ENCODE measurements at regions not wholly inside any gene's neighbourhood (a gene's known extent, or its start where the extent isn't known, plus 50 kb on each side); places are given as distances from the start of the nearest gene placed in this dataset.

DNA sequence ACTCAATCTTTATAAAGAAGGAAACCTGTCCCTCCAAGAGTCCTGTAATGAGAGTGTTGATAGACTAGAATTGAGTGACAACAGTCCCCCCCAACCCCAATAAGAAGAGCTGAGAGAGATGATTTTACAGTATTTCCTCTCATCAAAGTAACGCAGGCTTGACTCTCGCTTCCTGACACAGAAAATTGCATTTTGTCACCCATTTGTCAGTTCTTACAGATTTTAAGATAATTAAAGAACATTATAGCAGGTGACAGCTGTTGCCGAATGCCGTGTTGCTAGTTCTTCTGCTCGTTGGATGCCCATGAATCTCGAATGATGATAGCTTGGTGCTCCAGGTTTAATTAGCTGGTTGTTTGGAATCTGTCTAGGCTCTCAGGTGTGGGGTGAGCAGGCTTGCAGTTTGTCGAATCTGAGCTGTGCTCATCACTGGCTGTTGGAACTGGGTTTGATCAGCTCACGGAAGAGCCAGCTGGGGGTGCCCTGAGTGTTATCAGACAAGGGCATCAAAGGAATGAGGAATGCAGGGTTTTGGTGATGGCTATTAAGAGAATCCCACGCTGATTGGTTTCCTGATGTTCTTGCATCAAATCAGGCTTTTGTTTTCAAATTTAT is 84.8 kb upstream of the CPHXL start:
- Histone ChIP-seq H3K4me3 (replicated peaks in 1 of 3; ENCODE audit: insufficient read depth in 1 of 3, low read depth in 1 of 3, low read length in 3 of 3) (no peak overlapping the region), H3K27ac (ENCODE audit: insufficient read depth, low read depth, low read length) (no peak overlapping the region), H3K9ac (replicated peaks; ENCODE audit: extremely low read depth, insufficient read depth, low read length) (no peak overlapping the region), H3K4me2 (ENCODE audit: insufficient read depth, low read length) (no peak overlapping the region), H3K27me3 (ENCODE audit: control insufficient read depth in 2 of 2, insufficient read depth in 2 of 2, low read length in 2 of 2) (no peaks in the 10 kb centered on the region), H3K79me2 (ENCODE audit: control insufficient read depth, insufficient read depth, low read length) (no peaks in the 10 kb centered on the region), H4K20me1 (replicated peaks; ENCODE audit: control insufficient read depth, extremely low read depth, insufficient read depth, low read length) (no peaks in the 10 kb centered on the region), H3K9me1 (replicated peaks; ENCODE audit: control insufficient read depth, extremely low read depth, insufficient read depth, low read length) (no peaks in the 10 kb centered on the region), H2AFZ (ENCODE audit: low read depth, low read length) (no peak overlapping the region), H3K4me1 (ENCODE audit: control insufficient read depth, extremely low read depth, insufficient read depth, low read length) (no peaks in the 10 kb centered on the region), H3K9me3 (replicated peaks; ENCODE audit: control insufficient read depth, insufficient read depth, low read length) (no peaks in the 10 kb centered on the region), H3K36me3 (ENCODE audit: control insufficient read depth in 2 of 2, extremely low read depth in 1 of 2, insufficient read depth in 2 of 2, low read length in 2 of 2) (no peaks in the 10 kb centered on the region)
- intact Hi-C loops (cut with micrococcal nuclease) (no loop called here), dilution Hi-C loops (cut with MboI; ENCODE audit: extremely low pct_ligation_motif_present, low sequenced_read_pairs) (no loop called here)
- ChIA-PET CTCF (no interaction called here), POLR2A (no interaction called here)
- BruUV-seq (replicated peaks), result no TSS peak
- FAIRE-seq (no peak), DNase-seq (ENCODE audit: low read depth, low spot score) (no peak)
- TF ChIP-seq, protein P1, sequence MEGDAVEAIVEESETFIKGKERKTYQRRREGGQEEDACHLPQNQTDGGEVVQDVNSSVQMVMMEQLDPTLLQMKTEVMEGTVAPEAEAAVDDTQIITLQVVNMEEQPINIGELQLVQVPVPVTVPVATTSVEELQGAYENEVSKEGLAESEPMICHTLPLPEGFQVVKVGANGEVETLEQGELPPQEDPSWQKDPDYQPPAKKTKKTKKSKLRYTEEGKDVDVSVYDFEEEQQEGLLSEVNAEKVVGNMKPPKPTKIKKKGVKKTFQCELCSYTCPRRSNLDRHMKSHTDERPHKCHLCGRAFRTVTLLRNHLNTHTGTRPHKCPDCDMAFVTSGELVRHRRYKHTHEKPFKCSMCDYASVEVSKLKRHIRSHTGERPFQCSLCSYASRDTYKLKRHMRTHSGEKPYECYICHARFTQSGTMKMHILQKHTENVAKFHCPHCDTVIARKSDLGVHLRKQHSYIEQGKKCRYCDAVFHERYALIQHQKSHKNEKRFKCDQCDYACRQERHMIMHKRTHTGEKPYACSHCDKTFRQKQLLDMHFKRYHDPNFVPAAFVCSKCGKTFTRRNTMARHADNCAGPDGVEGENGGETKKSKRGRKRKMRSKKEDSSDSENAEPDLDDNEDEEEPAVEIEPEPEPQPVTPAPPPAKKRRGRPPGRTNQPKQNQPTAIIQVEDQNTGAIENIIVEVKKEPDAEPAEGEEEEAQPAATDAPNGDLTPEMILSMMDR (IDR thresholded peaks at IDR 0.05; ENCODE audit: extremely low read depth in 1 of 2, insufficient read depth in 1 of 2, low read depth in 1 of 2, low read length in 2 of 2), result no peak
- TF ChIP-seq FOS (IDR thresholded peaks at IDR 0.05; ENCODE audit: borderline replicate concordance, insufficient read depth, low read length) (no peak), POLR2A (IDR thresholded peaks at IDR 0.05; ENCODE audit: low read depth, low read length) (no peak), MYC (IDR thresholded peaks at IDR 0.05; ENCODE audit: low read depth, low read length) (no peak), GATA2 (IDR thresholded peaks at IDR 0.05; ENCODE audit: insufficient read depth, insufficient read length, low read depth, low read length) (no peak), POLR2AphosphoS5 (IDR thresholded peaks at IDR 0.05; ENCODE audit: insufficient read depth, low read depth, low read length) (no peak)
- TF ChIP-seq, protein P2, sequence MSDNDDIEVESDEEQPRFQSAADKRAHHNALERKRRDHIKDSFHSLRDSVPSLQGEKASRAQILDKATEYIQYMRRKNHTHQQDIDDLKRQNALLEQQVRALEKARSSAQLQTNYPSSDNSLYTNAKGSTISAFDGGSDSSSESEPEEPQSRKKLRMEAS (IDR thresholded peaks at IDR 0.05; ENCODE audit: insufficient read depth, insufficient read length), result no peak

All from endothelial cell of umbilical vein (primary cell).